Nephron progenitor cell (in vitro differentiated cells): ENCODE measurements at regions not wholly inside any gene's neighbourhood (a gene's known extent, or its start where the extent isn't known, plus 50 kb on each side); places are given as distances from the start of the nearest gene placed in this dataset.

ENCODE experiments used
- DNase-seq: peaks from one replicate; pipeline ENCODE4 v3.0.0; 2021
- H3K27ac Mint-ChIP-seq: 2 replicates; pipeline ENCODE4 v1.8.0; 2021; ENCODE audit warnings: mild to moderate bottlenecking, moderate library complexity, mixed read lengths
- H3K27me3 Mint-ChIP-seq: 2 replicates; pipeline ENCODE4 v1.8.0; 2021; ENCODE audit warnings: mild to moderate bottlenecking, low read depth, mixed read lengths; ENCODE audit not compliant: poor library complexity
- H3K36me3 Mint-ChIP-seq: 2 replicates; pipeline ENCODE4 v1.8.0; 2021; ENCODE audit warnings: low read depth, mixed read lengths
- H3K4me1 Mint-ChIP-seq: 2 replicates; pipeline ENCODE4 v1.8.0; 2021; ENCODE audit warnings: mixed read lengths
- H3K4me3 Mint-ChIP-seq: 2 replicates; pipeline ENCODE4 v1.8.0; 2021; ENCODE audit warnings: mild to moderate bottlenecking, moderate library complexity, mixed read lengths
- H3K9me3 Mint-ChIP-seq: 2 replicates; pipeline ENCODE4 v1.8.0; 2021; ENCODE audit warnings: mild to moderate bottlenecking, moderate library complexity, mixed read lengths
- CTCF ChIP-seq: fragments of 200-600 bp; sonication (generic); IDR thresholded peaks from 2 replicates; pipeline ENCODE4 v1.5.0; 2021; ENCODE audit warnings: antibody characterized with exemption

- peak; percentile 56 for TF ChIP-seq CTCF
- Mint-ChIP-seq H3K27ac (no peak overlapping the region), H3K36me3 (peaks cover 4% of the 10 kb centered on the region), H3K27me3 (peaks cover 5% of the 10 kb centered on the region), H3K4me3 (no peak overlapping the region), H3K9me3 (peaks cover 9% of the 10 kb centered on the region), H3K4me1 (no peaks in the 10 kb centered on the region)
- peak; percentile 12 for DNase-seq
Observed at GRCh38 chr17:70552230-70552981, 383.1 kb downstream of the KCNJ2 start.

GRCh38 chr17:70552982-70553334 lies 383.6 kb downstream of the KCNJ2 start:
- Mint-ChIP-seq H3K9me3 (peaks cover 9% of the 10 kb centered on the region), H3K4me1 (no peaks in the 10 kb centered on the region), H3K36me3 (peaks cover 4% of the 10 kb centered on the region), H3K27me3 (peaks cover 5% of the 10 kb centered on the region), H3K27ac (no peak overlapping the region), H3K4me3 (no peak overlapping the region)
- no peak for DNase-seq
- TF ChIP-seq CTCF: no peak

- no peaks in the 10 kb centered on the region for H3K4me1 Mint-ChIP-seq
- H3K4me3 Mint-ChIP-seq: no peak overlapping the region
- no peak for DNase-seq
- peaks cover 2% of the 10 kb centered on the region for H3K36me3 Mint-ChIP-seq
- no peak overlapping the region for H3K27ac Mint-ChIP-seq
- H3K9me3 Mint-ChIP-seq: peaks cover 6% of the 10 kb centered on the region
- peaks cover 5% of the 10 kb centered on the region for H3K27me3 Mint-ChIP-seq
- TF ChIP-seq CTCF: no peak
Observed at GRCh38 chr17:70555723-70556122, 386.4 kb downstream of the KCNJ2 start.

- Mint-ChIP-seq H3K27me3 (peaks cover 3% of the 10 kb centered on the region), H3K4me1 (no peaks in the 10 kb centered on the region), H3K36me3 (no peaks in the 10 kb centered on the region), H3K27ac (no peak overlapping the region), H3K4me3 (no peak overlapping the region), H3K9me3 (no peaks in the 10 kb centered on the region)
- TF ChIP-seq CTCF: no peak
- DNase-seq: no peak
Observed at GRCh38 chr17:70558821-70559220, 389.5 kb downstream of the KCNJ2 start.

- H3K27ac Mint-ChIP-seq: no peak overlapping the region
- H3K4me3 Mint-ChIP-seq: no peak overlapping the region
- TF ChIP-seq CTCF: no peak
- no peaks in the 10 kb centered on the region for H3K9me3 Mint-ChIP-seq
- no peaks in the 10 kb centered on the region for H3K4me1 Mint-ChIP-seq
- no peak for DNase-seq
- no peaks in the 10 kb centered on the region for H3K27me3 Mint-ChIP-seq
- H3K36me3 Mint-ChIP-seq: no peaks in the 10 kb centered on the region
Observed at GRCh38 chr17:70560471-70560870, 391.1 kb downstream of the KCNJ2 start.

- DNase-seq: no peak
- TF ChIP-seq CTCF: no peak
- no peaks in the 10 kb centered on the region for H3K27me3 Mint-ChIP-seq
- no peak overlapping the region for H3K27ac Mint-ChIP-seq
- H3K36me3 Mint-ChIP-seq: no peaks in the 10 kb centered on the region
- H3K4me1 Mint-ChIP-seq: no peaks in the 10 kb centered on the region
- no peaks in the 10 kb centered on the region for H3K9me3 Mint-ChIP-seq
- no peak overlapping the region for H3K4me3 Mint-ChIP-seq
Observed at GRCh38 chr17:70562137-70562536, 392.8 kb downstream of the KCNJ2 start.
